GM21737 (cell line): ENCODE measurements at regions not wholly inside any gene's neighbourhood (a gene's known extent, or its start where the extent isn't known, plus 50 kb on each side); places are given as distances from the start of the nearest gene placed in this dataset.
"Not testable (repeated sequence)": the region's sequence is repeated elsewhere in the genome, so short reads cannot be mapped to it uniquely, and the experiment has no call there.

Experiments
- ATAC-seq: cut with Tn5 transposase; IDR thresholded peaks from one replicate; pipeline ENCODE4 v1.9.1; 2021; ENCODE audit warnings: mild to moderate bottlenecking, moderate library complexity; ENCODE audit not compliant: unreplicated experiment

GRCh38 chr14:38721822-38722431, 381.1 kb downstream of the SEC23A start:
- ATAC-seq = peak; percentile 82

DNA sequence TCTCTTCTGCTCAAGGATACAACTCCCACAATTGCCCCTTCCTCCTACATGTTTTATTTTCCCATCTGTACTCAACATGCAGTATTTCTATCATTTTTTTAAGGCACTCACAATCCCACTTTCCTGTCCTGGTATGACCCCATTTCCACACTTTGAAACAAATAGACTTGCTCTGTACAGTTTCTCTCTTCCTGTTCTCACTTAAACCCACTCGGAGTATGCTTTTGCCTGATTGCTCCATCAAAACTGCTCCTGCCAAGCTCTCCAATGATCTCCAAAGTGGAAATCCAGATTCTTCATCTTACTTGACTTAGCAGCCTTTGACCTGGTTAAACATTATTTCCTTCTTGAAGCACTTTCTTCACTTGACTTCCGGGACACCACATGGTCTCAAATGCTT, 384.5 kb downstream of the SEC23A start:
- ATAC-seq = no peak

- no peak for ATAC-seq
Observed at GRCh38 chr14:38716926-38717325, 386.1 kb downstream of the SEC23A start.

- ATAC-seq = no peak
Observed at GRCh38 chr14:38710881-38711280, 392.2 kb downstream of the SEC23A start.

DNA sequence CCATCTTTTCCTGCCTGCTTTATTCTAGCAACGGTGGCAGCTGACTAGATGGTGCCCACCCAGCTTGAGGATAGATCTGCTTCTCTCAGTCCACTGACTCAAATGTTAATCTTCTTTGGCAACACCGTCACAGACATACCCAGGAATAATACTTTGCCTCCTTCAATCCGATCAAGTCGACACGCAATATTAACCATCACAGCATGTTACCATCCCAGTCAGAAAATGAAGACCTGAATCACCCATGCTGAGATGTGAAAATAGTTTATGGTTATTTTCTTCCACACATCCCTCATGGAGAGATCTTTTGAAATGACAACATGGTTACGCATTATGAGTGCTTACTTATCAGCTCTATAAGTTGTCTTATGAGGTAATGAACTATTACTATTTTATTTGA, 392.8 kb downstream of the SEC23A start:
- ATAC-seq = no peak

GRCh38 chr14:38705220-38705619, 397.8 kb downstream of the SEC23A start:
- ATAC-seq = no peak

- ATAC-seq = no peak
Observed at GRCh38 chr14:38704220-38704619, 398.8 kb downstream of the SEC23A start.

- no peak for ATAC-seq
Observed at GRCh38 chr14:38696925-38697324, 406.1 kb downstream of the SEC23A start.

DNA sequence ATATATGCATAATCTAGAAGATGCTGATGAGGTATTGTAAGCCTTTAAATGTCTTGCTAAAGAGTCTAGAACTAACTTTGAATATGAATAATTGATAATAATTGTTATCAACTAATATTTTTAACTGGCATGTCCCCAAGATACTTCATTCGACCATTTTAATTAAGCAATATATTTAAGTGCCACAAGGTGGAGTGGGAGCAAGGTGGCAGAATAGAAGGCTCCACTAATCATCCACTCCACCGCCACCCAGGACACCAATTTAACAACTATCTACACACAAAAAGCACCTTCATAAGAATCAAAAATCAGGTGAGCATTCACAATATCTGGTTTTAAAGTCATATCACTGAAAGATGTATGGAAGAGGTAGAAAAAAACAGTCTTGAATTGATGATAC, 409.6 kb downstream of the SEC23A start:
- no peak for ATAC-seq

DNA sequence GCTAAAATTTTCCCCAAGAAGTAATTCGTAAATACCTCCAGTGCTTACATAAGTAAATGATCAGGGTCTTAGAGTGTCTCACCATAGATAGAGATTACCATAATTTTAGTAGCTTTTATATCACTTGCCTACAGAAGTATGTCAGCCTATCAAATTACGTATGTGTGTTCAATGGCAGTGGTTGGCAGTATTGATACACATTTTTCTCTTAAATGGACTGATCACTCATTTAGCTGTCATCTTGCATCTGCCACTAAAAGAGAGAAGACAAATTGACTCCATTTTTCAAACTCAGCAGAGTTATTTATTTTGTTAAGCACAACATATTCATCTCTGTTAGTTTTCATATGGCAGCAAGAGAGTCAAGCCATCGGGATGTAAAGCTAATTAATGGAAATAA, 413.1 kb upstream of the CLEC14A start:
- no peak for ATAC-seq

DNA sequence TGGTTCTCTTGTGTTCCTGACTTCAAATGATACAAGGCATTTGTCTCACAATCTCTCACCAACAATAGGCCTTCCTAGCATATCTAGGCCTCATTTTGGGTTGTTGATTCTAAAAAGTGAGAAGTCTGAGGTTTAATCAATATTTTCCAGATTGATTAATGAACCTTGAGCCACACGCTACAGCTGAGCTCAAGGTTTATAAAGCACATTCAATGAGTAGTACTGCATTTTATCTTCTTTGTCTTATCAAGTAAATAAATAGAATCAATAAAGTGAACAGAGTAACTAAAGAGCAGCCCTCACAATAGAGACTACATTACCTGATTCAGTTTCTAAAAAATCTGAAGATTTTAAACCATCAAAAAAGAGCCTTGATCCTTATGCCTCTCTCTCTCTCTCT, 407.5 kb upstream of the CLEC14A start:
- ATAC-seq = no peak

GRCh38 chr14:38662781-38663180, 406.9 kb upstream of the CLEC14A start:
- ATAC-seq = no peak

DNA sequence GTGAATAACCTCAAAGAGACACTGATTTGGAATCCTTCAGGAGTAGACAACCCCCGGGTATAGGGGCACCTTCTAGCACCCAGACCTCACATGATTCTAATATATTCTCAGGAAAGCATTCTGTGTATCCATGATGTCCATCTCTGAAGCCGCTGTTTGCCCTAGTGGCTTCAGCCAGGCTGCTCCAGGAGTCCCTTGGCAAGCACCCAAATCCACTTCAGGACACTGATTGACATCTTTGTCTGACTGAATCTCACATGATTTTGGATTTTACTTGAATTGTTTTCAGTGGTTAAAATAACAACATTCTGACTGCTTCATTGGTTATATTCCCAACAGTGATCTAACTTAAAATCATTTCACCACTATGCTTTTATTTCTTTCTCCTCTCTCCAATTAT, 390.5 kb upstream of the CLEC14A start:
- ATAC-seq = no peak

DNA sequence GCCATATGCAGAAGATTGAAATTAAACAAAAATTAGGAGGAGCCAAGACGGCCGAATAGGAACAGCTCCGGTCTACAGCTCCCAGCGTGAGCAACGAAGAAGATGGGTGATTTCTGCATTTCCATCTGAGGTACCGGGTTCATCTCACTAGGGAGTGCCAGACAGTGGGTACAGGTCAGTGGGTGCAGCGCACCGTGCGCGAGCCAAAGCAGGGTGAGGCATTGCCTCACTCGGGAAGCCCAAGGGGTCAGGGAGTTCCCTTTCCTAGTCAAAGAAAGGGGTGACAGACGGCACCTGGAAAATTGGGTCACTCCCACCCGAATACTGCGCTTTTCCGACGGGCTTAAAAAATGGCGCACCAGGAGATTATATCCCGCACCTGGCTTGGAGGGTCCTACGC, 379.0 kb upstream of the CLEC14A start:
- ATAC-seq = not testable (repeated sequence)

DNA sequence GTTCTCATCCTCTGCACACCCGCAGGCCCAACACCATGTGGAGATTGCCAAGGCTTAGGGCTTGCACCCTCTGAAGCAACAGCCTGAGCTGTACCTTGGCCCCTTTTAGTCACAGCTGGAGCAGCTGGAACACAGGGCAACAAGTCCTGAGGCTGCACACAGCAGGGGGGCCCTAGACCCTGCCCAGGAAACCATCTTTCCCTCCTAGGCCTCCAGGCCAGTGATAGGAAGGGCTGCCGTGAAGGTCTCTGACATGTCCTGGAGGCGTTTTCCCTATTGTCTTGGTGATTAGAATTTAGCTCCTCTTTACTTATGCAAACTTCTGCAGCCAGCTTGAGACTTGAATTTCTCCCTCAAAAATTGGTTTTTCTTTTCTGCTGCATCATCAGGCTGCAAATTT, 373.5 kb upstream of the CLEC14A start:
- ATAC-seq = no peak

DNA sequence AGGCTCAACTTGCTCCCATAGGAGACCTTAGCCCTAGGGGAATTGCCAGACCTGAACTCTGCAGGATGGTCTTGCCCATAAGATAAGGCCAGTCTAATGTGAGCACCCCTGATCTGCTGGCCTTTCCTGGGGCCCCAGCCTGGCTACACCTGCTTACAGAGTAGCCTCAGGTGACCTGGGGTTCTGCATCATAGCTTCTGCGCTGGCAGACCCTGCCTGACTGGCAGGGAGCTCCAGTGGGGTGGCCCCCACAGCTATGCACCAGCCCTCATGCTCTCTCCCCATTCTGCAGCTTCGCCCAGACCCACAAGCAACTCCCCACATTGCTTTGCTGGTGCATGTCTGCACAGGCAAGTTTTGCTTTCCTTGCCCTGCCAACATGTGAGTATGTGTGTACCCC, 371.3 kb upstream of the CLEC14A start:
- ATAC-seq = no peak

DNA sequence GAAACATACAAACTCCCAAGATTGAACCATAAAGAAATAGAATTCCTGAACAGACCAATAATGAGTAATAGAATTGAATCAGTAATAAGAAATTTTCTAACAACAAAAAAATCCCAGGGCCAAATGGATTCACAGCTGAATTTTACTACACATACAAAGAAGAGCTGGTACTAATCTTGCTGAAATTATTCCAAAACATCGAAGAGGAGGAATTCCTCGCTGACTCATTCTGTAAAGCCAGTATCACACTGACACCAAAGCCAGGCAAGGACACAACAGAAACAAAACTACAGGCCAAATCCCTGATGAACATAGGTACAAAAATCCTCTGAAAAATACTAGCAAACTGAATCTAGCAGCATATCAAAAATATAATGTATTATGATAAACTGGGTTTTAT, 367.8 kb upstream of the CLEC14A start:
- ATAC-seq = no peak

- ATAC-seq = no peak
Observed at GRCh38 chr14:38618514-38618913, 362.6 kb upstream of the CLEC14A start.

- no peak for ATAC-seq
Observed at GRCh38 chr14:38616959-38617358, 361.1 kb upstream of the CLEC14A start.

- no peak for ATAC-seq
Observed at GRCh38 chr14:38611928-38612327, 356.0 kb upstream of the CLEC14A start.

GRCh38 chr14:38608244-38608643, 352.4 kb upstream of the CLEC14A start:
- no peak for ATAC-seq

GRCh38 chr14:38605193-38606114, 349.6 kb upstream of the CLEC14A start:
- no peak for ATAC-seq
